Epithelial cell of esophagus (primary cell): ENCODE measurements at regions not wholly inside any gene's neighbourhood (a gene's known extent, or its start where the extent isn't known, plus 50 kb on each side); places are given as distances from the start of the nearest gene placed in this dataset.

Source experiments
- DNase-seq: peaks from one replicate; pipeline ENCODE4 v3.0.0; 2010; ENCODE audit warnings: low read depth
- H3K4me3 ChIP-seq: 2 replicates; pipeline ENCODE4 v1.5.1; 2011; ENCODE audit warnings: mild to moderate bottlenecking, low read length, control low read depth
- CTCF ChIP-seq: IDR thresholded peaks from 2 replicates; pipeline ENCODE4 v1.5.1; 2011; ENCODE audit warnings: low read depth, mild to moderate bottlenecking, low read length, control low read depth, inconsistent platforms; ENCODE audit not compliant: insufficient read depth; ENCODE audit errors: missing control alignments

GRCh38 chr4:140250989-140251552 is 97.1 kb upstream of the MAML3 start:
- no peak for TF ChIP-seq CTCF
- DNase-seq, result peak; percentile 37
- no peak overlapping the region for H3K4me3 ChIP-seq

DNA sequence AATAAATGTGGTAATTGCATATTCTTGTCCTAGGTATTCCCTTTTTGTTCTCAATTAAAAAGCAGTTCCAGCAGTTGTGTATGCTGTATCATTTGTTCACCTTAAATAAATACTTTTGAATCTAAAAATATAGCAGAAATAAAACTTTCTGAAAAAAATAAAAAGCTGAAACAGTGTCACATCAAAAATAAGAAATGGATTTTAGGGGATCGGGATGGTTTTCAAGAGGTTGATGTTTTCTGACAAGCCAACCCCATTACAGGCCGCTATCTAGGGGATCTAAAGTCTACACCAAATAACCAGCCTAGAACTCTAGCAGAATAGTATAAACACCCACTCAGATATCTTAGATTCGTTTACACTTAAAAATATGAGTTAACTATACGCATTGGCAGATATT is 95.4 kb upstream of the MAML3 start:
- TF ChIP-seq CTCF, result no peak
- H3K4me3 ChIP-seq, result no peak overlapping the region
- DNase-seq, result no peak

GRCh38 chr4:140247237-140247636 is 93.3 kb upstream of the MAML3 start:
- no peak for DNase-seq
- no peak for TF ChIP-seq CTCF
- H3K4me3 ChIP-seq, result no peak overlapping the region

GRCh38 chr4:140246216-140246615 is 92.2 kb upstream of the MAML3 start:
- no peak overlapping the region for H3K4me3 ChIP-seq
- no peak for TF ChIP-seq CTCF
- no peak for DNase-seq

DNA sequence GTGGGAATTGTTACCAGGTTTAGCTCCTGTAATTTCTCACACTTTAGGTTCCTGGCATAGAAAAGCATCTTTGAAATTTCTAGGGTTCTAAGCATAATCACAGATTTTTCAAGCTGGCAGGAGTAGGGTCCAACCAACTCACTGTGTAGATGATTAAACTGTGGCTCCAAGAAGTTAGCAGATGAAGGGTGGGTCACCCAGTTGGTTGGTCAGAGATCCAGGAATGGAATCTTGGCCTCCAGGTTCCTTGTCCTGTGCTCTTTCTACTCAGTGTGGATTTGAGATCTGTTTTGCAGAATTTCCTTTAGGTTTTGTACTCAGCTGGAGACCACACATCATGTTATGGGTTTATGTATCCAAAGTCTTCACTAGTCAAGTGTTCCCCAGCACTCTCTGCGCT is 90.3 kb upstream of the MAML3 start:
- H3K4me3 ChIP-seq, result no peak overlapping the region
- no peak for DNase-seq
- no peak for TF ChIP-seq CTCF

DNA sequence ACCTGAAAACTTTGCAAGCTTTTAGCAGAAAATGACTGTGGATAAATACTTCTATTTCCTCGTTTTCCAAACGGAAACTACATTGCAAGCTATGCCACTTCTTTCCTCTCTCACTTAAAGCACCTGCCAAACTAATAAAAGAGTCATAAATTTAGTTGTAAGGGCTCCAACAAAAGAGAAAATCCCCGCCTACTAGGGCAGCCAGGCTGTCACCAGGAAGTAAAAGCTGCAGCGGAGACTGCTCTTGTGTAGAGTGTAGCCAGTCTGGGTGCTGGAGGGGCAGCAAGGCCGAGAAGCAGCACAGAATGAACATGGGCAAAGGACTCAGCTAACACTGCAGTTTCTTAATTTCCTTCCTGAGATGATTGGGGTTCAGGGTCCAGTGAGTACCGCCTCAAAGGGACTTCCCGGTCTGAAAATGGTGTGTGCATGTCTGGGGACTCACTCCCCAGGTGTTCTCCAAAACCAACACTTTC is 89.3 kb upstream of the MAML3 start:
- DNase-seq, result no peak

More for the DNA sequence above, 89.3 kb upstream of the MAML3 start:
- TF ChIP-seq CTCF, result no peak
- no peak overlapping the region for H3K4me3 ChIP-seq
